MG63 (cell line): ENCODE measurements at regions not wholly inside any gene's neighbourhood (a gene's known extent, or its start where the extent isn't known, plus 50 kb on each side); places are given as distances from the start of the nearest gene placed in this dataset.

Experiments
- DNase-seq: peaks from one replicate; pipeline ENCODE4 v3.0.0-alpha.2; 2020
- H3K27me3 ChIP-seq: fragments of 250-450 bp; sonication (Bioruptor Pico); 2 replicates; pipeline ENCODE4 v1.5.1; 2020; ENCODE audit warnings: mild to moderate bottlenecking, moderate library complexity
- H3K36me3 ChIP-seq: fragments of 250-450 bp; sonication (Bioruptor Pico); 2 replicates; pipeline ENCODE4 v1.5.1; 2020; ENCODE audit warnings: mild to moderate bottlenecking, moderate library complexity
- H3K4me3 ChIP-seq: fragments of 250-450 bp; sonication (Bioruptor Pico); 2 replicates; pipeline ENCODE4 v1.5.1; 2020; ENCODE audit warnings: mild to moderate bottlenecking, moderate library complexity
- H3K9me3 ChIP-seq: fragments of 250-450 bp; sonication (Bioruptor Pico); 2 replicates; pipeline ENCODE4 v1.5.1; 2020; ENCODE audit warnings: mild to moderate bottlenecking, moderate library complexity

- H3K4me3 ChIP-seq = no peak overlapping the region
- no peaks in the 10 kb centered on the region for H3K36me3 ChIP-seq
- no peaks in the 10 kb centered on the region for H3K27me3 ChIP-seq
- DNase-seq = no peak
- H3K9me3 ChIP-seq = no peaks in the 10 kb centered on the region
Observed at GRCh38 chr14:32007755-32008362, 69.2 kb upstream of the ARHGAP5 start.

GRCh38 chr14:32008602-32009193, 68.4 kb upstream of the ARHGAP5 start:
- no peaks in the 10 kb centered on the region for H3K36me3 ChIP-seq
- H3K4me3 ChIP-seq = no peak overlapping the region
- no peaks in the 10 kb centered on the region for H3K9me3 ChIP-seq
- no peak for DNase-seq
- H3K27me3 ChIP-seq = no peaks in the 10 kb centered on the region

DNA sequence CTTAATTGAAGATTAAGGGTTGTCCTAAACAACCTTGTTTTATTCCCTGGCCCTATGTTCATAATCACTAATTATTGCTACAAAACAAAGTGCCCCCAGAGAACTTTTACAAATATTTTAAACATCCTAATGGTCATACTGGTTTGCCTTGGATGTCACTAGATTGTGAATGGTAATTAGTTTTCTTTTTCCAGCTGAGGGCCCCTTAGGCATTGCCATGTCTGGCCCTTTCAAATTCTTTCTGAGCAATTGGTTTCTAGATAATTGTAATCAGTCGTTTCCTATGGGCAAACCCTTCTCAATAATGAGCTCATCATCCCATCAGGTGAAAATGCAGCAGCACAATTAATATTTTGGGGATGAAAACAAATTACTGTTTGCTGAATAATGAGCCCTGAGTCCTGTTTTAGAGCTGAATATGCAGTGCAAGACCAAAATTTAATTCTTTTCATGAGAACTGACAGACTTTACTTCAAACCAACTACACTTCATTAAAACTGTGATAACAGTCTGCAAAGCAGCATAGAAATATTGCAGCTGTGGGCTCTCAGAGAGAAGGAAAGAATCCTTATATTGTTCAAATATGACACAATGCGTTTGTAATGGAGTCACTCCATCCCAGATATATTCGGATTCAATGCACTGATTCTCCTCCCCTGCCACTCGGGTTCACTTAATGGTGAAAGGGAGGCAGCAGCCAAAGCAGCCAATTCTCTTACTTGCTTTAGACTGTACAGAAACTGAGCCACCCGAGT, 67.7 kb upstream of the ARHGAP5 start:
- Histone ChIP-seq H3K4me3 (no peak overlapping the region), H3K36me3 (no peaks in the 10 kb centered on the region), H3K9me3 (no peaks in the 10 kb centered on the region), H3K27me3 (no peaks in the 10 kb centered on the region)
- no peak for DNase-seq

- Histone ChIP-seq H3K9me3 (no peaks in the 10 kb centered on the region), H3K4me3 (no peak overlapping the region), H3K27me3 (no peaks in the 10 kb centered on the region), H3K36me3 (no peaks in the 10 kb centered on the region)
- DNase-seq = no peak
Observed at GRCh38 chr14:32009976-32010581, 67.0 kb upstream of the ARHGAP5 start.

DNA sequence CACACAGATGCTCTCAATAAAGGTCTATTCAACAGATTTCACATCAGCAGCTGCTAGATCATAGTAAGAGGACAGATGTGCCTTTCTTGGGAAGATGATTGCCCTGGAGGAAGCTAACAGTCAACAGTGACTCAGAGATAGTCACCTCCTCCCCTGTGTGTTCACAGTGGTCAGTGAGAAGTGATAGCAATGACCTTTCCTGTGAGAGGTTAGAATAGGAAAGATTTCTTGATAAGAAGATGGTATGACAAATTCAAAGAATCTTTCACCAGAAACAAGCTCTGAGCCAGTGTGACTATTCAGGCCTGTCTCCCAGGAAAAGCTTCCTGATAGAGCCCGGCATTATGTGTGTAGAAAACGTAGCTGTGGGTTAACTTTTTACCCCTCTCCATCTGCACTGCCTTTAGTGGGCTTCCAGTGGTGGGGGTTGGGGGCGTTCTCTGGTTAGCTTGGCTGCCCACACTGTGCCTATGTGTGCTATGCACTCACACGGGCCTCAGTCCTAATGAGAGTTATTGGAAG, 66.4 kb upstream of the ARHGAP5 start:
- Histone ChIP-seq H3K27me3 (no peaks in the 10 kb centered on the region), H3K36me3 (no peaks in the 10 kb centered on the region), H3K4me3 (no peak overlapping the region), H3K9me3 (no peaks in the 10 kb centered on the region)
- no peak for DNase-seq

DNA sequence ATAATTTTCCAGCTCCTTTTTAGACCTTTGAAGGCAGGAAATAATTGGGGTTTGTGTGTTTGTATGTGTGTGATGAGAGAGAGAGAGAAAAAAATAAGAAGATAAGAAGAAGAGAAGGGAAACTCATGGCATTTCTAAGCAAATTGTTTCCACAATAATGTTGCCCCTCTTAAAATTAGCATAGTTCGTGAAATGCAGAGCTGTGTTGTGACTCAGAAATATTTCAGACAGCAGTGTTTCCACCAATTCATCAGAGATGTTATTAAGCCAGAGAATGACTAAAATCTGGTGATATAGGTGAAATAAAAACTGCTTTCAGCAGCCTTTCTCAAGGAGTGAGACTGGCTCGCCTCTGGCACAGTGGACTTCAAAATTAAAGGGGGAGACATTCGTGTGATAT, 65.9 kb upstream of the ARHGAP5 start:
- Histone ChIP-seq H3K9me3 (no peaks in the 10 kb centered on the region), H3K27me3 (no peaks in the 10 kb centered on the region), H3K36me3 (no peaks in the 10 kb centered on the region), H3K4me3 (no peak overlapping the region)
- DNase-seq = no peak

DNA sequence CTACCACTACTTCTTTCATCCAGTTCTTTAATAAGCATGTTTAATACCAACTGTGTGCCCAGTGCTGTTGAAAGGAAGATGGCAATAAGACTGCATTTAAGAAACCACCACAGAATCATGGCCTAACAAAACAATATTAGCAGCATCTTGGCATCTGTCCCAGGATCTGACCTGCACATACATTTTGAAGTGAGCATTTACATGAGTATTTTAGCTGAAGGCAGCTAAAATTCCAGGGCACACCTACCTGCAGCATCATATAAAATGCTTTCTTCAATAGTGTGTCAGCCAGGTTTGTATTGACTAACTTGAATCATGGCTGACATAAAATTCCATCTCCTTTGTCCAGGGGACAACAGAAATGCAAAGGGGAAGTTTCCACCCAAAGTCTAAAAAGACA, 65.0 kb upstream of the ARHGAP5 start:
- Histone ChIP-seq H3K36me3 (no peaks in the 10 kb centered on the region), H3K9me3 (no peaks in the 10 kb centered on the region), H3K4me3 (no peak overlapping the region), H3K27me3 (no peaks in the 10 kb centered on the region)
- no peak for DNase-seq

DNA sequence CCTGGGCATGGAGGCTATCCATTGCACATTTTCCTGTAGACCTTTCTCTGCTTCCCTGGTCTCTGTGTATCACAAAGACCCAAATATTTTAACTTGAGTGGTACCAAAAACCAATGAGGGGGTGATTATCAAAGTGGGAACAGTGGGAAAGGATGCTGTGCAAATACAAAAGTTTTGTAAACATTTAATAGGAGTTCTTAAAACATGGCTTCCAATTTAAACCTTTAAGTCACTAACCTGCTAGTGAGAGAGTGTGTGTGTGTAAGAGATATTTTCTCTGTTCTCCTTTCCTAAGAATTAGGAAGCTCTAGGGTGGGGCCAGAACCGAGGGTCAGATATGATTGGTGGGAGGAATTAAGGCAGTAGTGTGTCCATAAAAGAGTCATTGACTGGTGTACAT, 64.5 kb upstream of the ARHGAP5 start:
- Histone ChIP-seq H3K36me3 (no peaks in the 10 kb centered on the region), H3K27me3 (no peaks in the 10 kb centered on the region), H3K9me3 (no peaks in the 10 kb centered on the region), H3K4me3 (no peak overlapping the region)
- no peak for DNase-seq

- no peak overlapping the region for H3K4me3 ChIP-seq
Observed at GRCh38 chr14:32013083-32013482, 64.0 kb upstream of the ARHGAP5 start.

DNA sequence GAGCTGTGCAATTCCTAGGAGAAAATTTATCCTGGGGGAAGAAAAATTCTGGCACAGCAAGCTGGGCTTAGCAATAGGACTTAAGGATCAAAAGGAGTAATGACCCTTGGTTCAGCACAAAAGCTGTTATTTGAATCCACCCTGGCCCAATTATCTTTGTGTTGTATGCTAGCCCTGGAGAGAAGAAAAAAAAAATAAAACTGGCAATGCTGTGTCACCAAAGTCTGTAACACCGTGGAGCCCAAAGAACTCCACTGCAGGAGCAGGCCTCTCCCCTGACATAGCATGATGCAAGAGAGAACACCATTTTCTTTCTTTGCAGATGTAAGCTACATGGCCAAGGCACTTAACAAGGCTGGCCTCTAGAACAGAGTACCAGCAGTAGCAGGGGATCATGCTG, 63.0 kb upstream of the ARHGAP5 start:
- Histone ChIP-seq H3K36me3 (no peaks in the 10 kb centered on the region), H3K9me3 (no peaks in the 10 kb centered on the region), H3K27me3 (no peaks in the 10 kb centered on the region), H3K4me3 (no peak overlapping the region)
- no peak for DNase-seq

More at GRCh38 chr14:32013083-32013482, 64.0 kb upstream of the ARHGAP5 start:
- Histone ChIP-seq H3K27me3 (no peaks in the 10 kb centered on the region), H3K9me3 (no peaks in the 10 kb centered on the region), H3K36me3 (no peaks in the 10 kb centered on the region)
- DNase-seq = no peak

DNA sequence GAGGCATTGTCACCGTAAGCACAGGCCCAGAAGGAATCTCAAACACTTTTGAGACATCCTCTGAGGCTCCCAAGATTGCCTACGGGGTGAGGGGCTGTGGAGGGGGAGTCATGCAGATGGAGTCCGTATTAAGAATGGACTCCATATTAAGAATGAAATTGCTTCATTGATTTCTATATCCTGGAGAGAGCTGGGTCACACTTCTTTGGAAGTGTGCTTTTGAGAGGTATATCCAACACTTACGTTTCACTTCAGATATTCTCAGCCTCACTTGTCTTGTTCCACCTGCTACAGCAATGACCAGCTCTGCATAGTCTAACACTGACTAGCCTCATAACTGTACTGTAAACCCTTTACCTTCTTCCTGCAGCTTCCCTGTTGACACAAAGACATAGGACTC, 62.6 kb upstream of the ARHGAP5 start:
- Histone ChIP-seq H3K9me3 (no peaks in the 10 kb centered on the region), H3K4me3 (no peak overlapping the region)
- DNase-seq = no peak

GRCh38 chr14:32015166-32015565, 61.9 kb upstream of the ARHGAP5 start:
- no peak for DNase-seq
- H3K36me3 ChIP-seq = no peaks in the 10 kb centered on the region

More for the DNA sequence above, 62.6 kb upstream of the ARHGAP5 start:
- Histone ChIP-seq H3K27me3 (no peaks in the 10 kb centered on the region), H3K36me3 (no peaks in the 10 kb centered on the region)

DNA sequence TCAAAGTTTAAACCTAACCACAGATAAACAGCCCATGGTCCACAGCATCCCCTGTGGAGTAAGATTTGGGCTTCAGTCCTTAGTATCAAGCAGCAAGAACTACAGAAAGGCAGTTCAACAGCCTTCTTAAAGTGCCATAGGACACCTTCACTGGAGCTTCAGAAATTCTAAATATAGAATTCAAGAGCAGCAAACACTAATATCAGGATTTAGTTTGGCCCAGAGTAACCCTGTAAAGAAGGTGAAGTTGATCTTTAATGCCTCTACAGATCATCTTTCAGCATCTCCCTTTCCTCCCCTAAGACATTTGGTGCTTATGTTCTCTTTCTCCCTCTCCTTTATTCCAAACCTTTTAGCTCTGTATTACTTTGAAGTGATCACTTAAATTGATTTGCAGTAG, 59.5 kb upstream of the ARHGAP5 start:
- no peaks in the 10 kb centered on the region for H3K36me3 ChIP-seq

More at GRCh38 chr14:32015166-32015565, 61.9 kb upstream of the ARHGAP5 start:
- Histone ChIP-seq H3K27me3 (no peaks in the 10 kb centered on the region), H3K4me3 (no peak overlapping the region), H3K9me3 (no peaks in the 10 kb centered on the region)

GRCh38 chr14:32018391-32019092, 58.6 kb upstream of the ARHGAP5 start:
- H3K36me3 ChIP-seq = no peaks in the 10 kb centered on the region
- no peaks in the 10 kb centered on the region for H3K27me3 ChIP-seq
- H3K9me3 ChIP-seq = no peaks in the 10 kb centered on the region
- no peak overlapping the region for H3K4me3 ChIP-seq
- no peak for DNase-seq

More for the DNA sequence above, 59.5 kb upstream of the ARHGAP5 start:
- Histone ChIP-seq H3K9me3 (no peaks in the 10 kb centered on the region), H3K4me3 (no peak overlapping the region), H3K27me3 (no peaks in the 10 kb centered on the region)
- DNase-seq = no peak

DNA sequence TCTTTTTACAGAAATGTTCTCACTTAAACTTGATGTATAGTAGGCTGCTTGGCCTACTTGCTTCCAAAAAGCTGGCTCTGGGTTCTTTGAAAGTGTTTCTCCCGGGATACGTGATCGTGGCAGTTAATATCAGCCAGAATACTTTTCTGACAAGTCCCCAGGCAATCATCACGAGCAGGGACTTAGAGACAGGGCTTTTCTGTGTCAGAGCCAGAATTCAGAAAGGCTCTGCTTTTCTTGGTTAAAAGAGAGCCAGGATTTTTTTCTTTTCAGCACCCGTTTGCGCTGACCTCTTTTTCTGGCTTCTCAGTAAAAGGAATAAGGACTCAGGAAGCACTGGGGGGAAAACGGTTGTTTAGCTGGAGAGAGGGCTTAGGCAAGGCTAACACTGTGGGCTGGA, 57.8 kb upstream of the ARHGAP5 start:
- Histone ChIP-seq H3K4me3 (no peak overlapping the region), H3K27me3 (no peaks in the 10 kb centered on the region), H3K9me3 (no peaks in the 10 kb centered on the region), H3K36me3 (no peaks in the 10 kb centered on the region)
- DNase-seq = no peak

- no peaks in the 10 kb centered on the region for H3K36me3 ChIP-seq
- H3K27me3 ChIP-seq = no peaks in the 10 kb centered on the region
- H3K4me3 ChIP-seq = no peak overlapping the region
- no peaks in the 10 kb centered on the region for H3K9me3 ChIP-seq
- no peak for DNase-seq
Observed at GRCh38 chr14:32020882-32021281, 56.2 kb upstream of the ARHGAP5 start.

GRCh38 chr14:32021341-32021740, 55.8 kb upstream of the ARHGAP5 start:
- no peak for DNase-seq
- Histone ChIP-seq H3K36me3 (no peaks in the 10 kb centered on the region), H3K4me3 (no peak overlapping the region), H3K27me3 (no peaks in the 10 kb centered on the region), H3K9me3 (no peaks in the 10 kb centered on the region)
